H9 (cell line): ENCODE measurements at regions not wholly inside any gene's neighbourhood (a gene's known extent, or its start where the extent isn't known, plus 50 kb on each side); places are given as distances from the start of the nearest gene placed in this dataset.

ENCODE experiments used
- DNase-seq: peaks from one replicate; pipeline ENCODE4 v3.0.0-alpha.2; 2017
- H2AFZ ChIP-seq: one replicate; pipeline ENCODE4 v1.6.1; 2013; ENCODE audit warnings: mild to moderate bottlenecking, low read length, control low read depth, moderate library complexity
- H2AK5ac ChIP-seq: 2 replicates; pipeline ENCODE4 v1.6.1; 2013; ENCODE audit warnings: low read length, control low read depth, mixed read lengths; ENCODE audit not compliant: insufficient read length
- H2BK120ac ChIP-seq: one replicate; pipeline ENCODE4 v1.6.1; 2013; ENCODE audit warnings: low read depth, mild to moderate bottlenecking, low read length, control low read depth, inconsistent platforms; ENCODE audit not compliant: poor library complexity, severe bottlenecking
- H2BK12ac ChIP-seq: 2 replicates; pipeline ENCODE4 v1.6.1; 2013; ENCODE audit warnings: low read length, control low read depth, mixed read lengths, low read depth; ENCODE audit not compliant: insufficient read length
- H2BK15ac ChIP-seq: 2 replicates; pipeline ENCODE4 v1.6.1; 2013; ENCODE audit warnings: low read depth, low read length, control low read depth
- H2BK20ac ChIP-seq: one replicate; pipeline ENCODE4 v1.6.1; 2013; ENCODE audit warnings: low read depth, mild to moderate bottlenecking, low read length, control low read depth, inconsistent platforms; ENCODE audit not compliant: poor library complexity, severe bottlenecking
- H2BK5ac ChIP-seq: 2 replicates; pipeline ENCODE4 v1.6.1; 2013; ENCODE audit warnings: low read length, control low read depth, mixed read lengths; ENCODE audit not compliant: insufficient read length
- H3K14ac ChIP-seq: 2 replicates; pipeline ENCODE4 v1.6.1; 2013; ENCODE audit warnings: low read length, control low read depth; ENCODE audit not compliant: insufficient read depth
- H3K18ac ChIP-seq: 2 replicates; pipeline ENCODE4 v1.6.1; 2013; ENCODE audit warnings: low read depth, mild to moderate bottlenecking, mixed read lengths, low read length, control low read depth; ENCODE audit not compliant: insufficient read length
- H3K23ac ChIP-seq: 2 replicates; pipeline ENCODE4 v1.6.1; 2013; ENCODE audit warnings: low read length, control low read depth, mixed read lengths, low read depth; ENCODE audit not compliant: insufficient read length
- H3K23me2 ChIP-seq: 2 replicates; pipeline ENCODE4 v1.6.1; 2013; ENCODE audit warnings: low read depth, mild to moderate bottlenecking, mixed read lengths, low read length, control low read depth; ENCODE audit not compliant: insufficient read length, poor library complexity, severe bottlenecking
- H3K27ac ChIP-seq: 2 replicates; pipeline ENCODE4 v1.5.1; 2013; ENCODE audit warnings: low read length, control low read depth, mixed read lengths, low read depth; ENCODE audit not compliant: insufficient read length
- H3K27me3 ChIP-seq: 2 replicates; pipeline ENCODE4 v1.6.1; 2013; ENCODE audit warnings: low read length, control low read depth, inconsistent platforms; ENCODE audit not compliant: insufficient read depth
- H3K4ac ChIP-seq: 2 replicates; pipeline ENCODE4 v1.6.1; 2013; ENCODE audit warnings: low read depth, mild to moderate bottlenecking, control low read depth, inconsistent platforms, low read length, moderate library complexity
- H3K4me1 ChIP-seq: 2 replicates; pipeline ENCODE4 v1.6.1; 2013; ENCODE audit warnings: low read length, control low read depth, inconsistent platforms; ENCODE audit not compliant: insufficient read depth
- H3K4me2 ChIP-seq: 2 replicates; pipeline ENCODE4 v1.6.1; 2013; ENCODE audit warnings: low read length, control low read depth, mixed read lengths; ENCODE audit not compliant: insufficient read length, insufficient read depth
- H3K56ac ChIP-seq: 2 replicates; pipeline ENCODE4 v1.6.1; 2013; ENCODE audit warnings: low read depth, mild to moderate bottlenecking, mixed read lengths, low read length, control low read depth; ENCODE audit not compliant: insufficient read length
- H3K79me1 ChIP-seq: 2 replicates; pipeline ENCODE4 v1.6.1; 2013; ENCODE audit warnings: low read depth, mild to moderate bottlenecking, moderate library complexity, low read length, control low read depth, inconsistent platforms; ENCODE audit not compliant: insufficient read depth, poor library complexity, severe bottlenecking
- H3K79me2 ChIP-seq: 2 replicates; pipeline ENCODE4 v1.6.1; 2013; ENCODE audit warnings: low read length, control low read depth, inconsistent platforms; ENCODE audit not compliant: insufficient read depth
- H3K9ac ChIP-seq: 2 replicates; pipeline ENCODE4 v1.6.1; 2013; ENCODE audit warnings: low read length, control low read depth, mixed read lengths; ENCODE audit not compliant: insufficient read length; ENCODE audit errors: extremely low read depth
- H3K9me3 ChIP-seq: one replicate; pipeline ENCODE4 v1.6.1; 2013; ENCODE audit warnings: low read depth, low read length, inconsistent platforms; ENCODE audit not compliant: control insufficient read depth
- H3T11ph ChIP-seq: one replicate; pipeline ENCODE4 v1.6.1; 2013; ENCODE audit warnings: mild to moderate bottlenecking, low read length, control low read depth, inconsistent platforms
- H4K20me1 ChIP-seq: one replicate; pipeline ENCODE4 v1.6.1; 2013; ENCODE audit not compliant: control insufficient read depth, insufficient read length, insufficient read depth
- H4K5ac ChIP-seq: 2 replicates; pipeline ENCODE4 v1.6.1; 2013; ENCODE audit warnings: low read depth, mild to moderate bottlenecking, mixed read lengths, low read length, control low read depth; ENCODE audit not compliant: insufficient read length
- H4K8ac ChIP-seq: replicated peaks from 2 replicates; pipeline ENCODE4 v1.6.1; 2013; ENCODE audit warnings: low read length, control low read depth, mixed read lengths, low read depth; ENCODE audit not compliant: insufficient read length
- H4K91ac ChIP-seq: 2 replicates; pipeline ENCODE4 v1.6.1; 2013; ENCODE audit warnings: low read depth, mild to moderate bottlenecking, moderate library complexity, mixed read lengths, low read length, control low read depth; ENCODE audit not compliant: insufficient read length
- H3K27ac Mint-ChIP-seq, 3 experiments: 2 replicates in 2 of 3; 3 replicates in 1 of 3; pipeline ENCODE4 v1.8.0; 2020 to 2021; ENCODE audit warnings: mixed read lengths in 3 of 3, mild to moderate bottlenecking in 1 of 3, moderate library complexity in 1 of 3
- H3K27me3 Mint-ChIP-seq: 2 replicates; pipeline ENCODE4 v1.8.0; 2021; ENCODE audit warnings: low read depth, mild to moderate bottlenecking, moderate library complexity, mixed read lengths
- H3K36me3 Mint-ChIP-seq, 3 experiments: 2 replicates in 2 of 3; 3 replicates in 1 of 3; pipeline ENCODE4 v1.8.0; 2020 to 2021; ENCODE audit warnings: low read depth in 3 of 3, mixed read lengths in 3 of 3; ENCODE audit not compliant: insufficient read depth in 1 of 3
- H3K4me1 Mint-ChIP-seq, 2 experiments: 2 replicates each; pipeline ENCODE4 v1.8.0; 2020; ENCODE audit warnings: mixed read lengths in 2 of 2
- H3K4me3 Mint-ChIP-seq, 2 experiments: 2 replicates in 1 of 2; 3 replicates in 1 of 2; pipeline ENCODE4 v1.8.0; 2020 to 2021; ENCODE audit warnings: mild to moderate bottlenecking in 2 of 2, mixed read lengths in 2 of 2, moderate library complexity in 1 of 2
- H3K9me3 Mint-ChIP-seq, 2 experiments: 2 replicates in 1 of 2; 3 replicates in 1 of 2; pipeline ENCODE4 v1.8.0; 2020; ENCODE audit warnings: mild to moderate bottlenecking in 2 of 2, mixed read lengths in 2 of 2, moderate library complexity in 1 of 2
- WGBS: extraction: QIAGEN DNeasy Blood & Tissue Kit; methylation state at CpG from one replicate; pipeline ENCODE4 v1.1.7; 2013; ENCODE audit warnings: missing lambda C conversion rate, low lambda C conversion rate, mixed read lengths; ENCODE audit not compliant: insufficient read length; ENCODE audit errors: extremely low coverage; 5-methylcytosine and 5-hydroxymethylcytosine counted together
- TF ChIP-seq, protein P1 (sequence below): fragments of 200-600 bp; sonication (generic); conservative IDR thresholded peaks from 3 replicates; pipeline ENCODE4 v1.8.0; 2021; ENCODE audit warnings: antibody characterized with exemption, mild to moderate bottlenecking

DNA sequence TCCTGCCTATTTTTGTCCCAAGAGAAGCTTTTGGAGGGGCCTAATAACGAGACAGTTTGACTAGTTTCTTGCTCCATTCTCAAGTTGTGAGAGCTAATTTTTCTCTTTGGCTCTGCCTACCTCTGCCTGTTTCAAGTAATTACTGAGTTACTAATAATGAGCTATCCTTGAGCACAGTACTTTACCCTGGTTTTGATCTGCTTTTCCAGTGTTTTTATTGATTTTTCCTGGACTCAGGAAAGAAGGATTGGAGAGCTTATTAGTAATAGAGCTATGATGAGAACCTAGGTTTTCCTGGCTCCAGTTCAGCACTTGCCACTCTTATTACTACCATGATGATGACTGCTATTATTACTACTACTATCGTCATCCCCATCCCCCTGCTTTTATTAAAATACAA, 106.7 kb downstream of the HS3ST3B1 start:
- no peak for DNase-seq
- TF ChIP-seq, protein P1, sequence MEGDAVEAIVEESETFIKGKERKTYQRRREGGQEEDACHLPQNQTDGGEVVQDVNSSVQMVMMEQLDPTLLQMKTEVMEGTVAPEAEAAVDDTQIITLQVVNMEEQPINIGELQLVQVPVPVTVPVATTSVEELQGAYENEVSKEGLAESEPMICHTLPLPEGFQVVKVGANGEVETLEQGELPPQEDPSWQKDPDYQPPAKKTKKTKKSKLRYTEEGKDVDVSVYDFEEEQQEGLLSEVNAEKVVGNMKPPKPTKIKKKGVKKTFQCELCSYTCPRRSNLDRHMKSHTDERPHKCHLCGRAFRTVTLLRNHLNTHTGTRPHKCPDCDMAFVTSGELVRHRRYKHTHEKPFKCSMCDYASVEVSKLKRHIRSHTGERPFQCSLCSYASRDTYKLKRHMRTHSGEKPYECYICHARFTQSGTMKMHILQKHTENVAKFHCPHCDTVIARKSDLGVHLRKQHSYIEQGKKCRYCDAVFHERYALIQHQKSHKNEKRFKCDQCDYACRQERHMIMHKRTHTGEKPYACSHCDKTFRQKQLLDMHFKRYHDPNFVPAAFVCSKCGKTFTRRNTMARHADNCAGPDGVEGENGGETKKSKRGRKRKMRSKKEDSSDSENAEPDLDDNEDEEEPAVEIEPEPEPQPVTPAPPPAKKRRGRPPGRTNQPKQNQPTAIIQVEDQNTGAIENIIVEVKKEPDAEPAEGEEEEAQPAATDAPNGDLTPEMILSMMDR = no peak
- H3K4me1 ChIP-seq = no peaks in the 10 kb centered on the region
- H3K9ac ChIP-seq = no peak overlapping the region
- H4K8ac ChIP-seq = no peak overlapping the region
- no peak overlapping the region for H3K4ac ChIP-seq
- no peaks in the 10 kb centered on the region for H3K9me3 ChIP-seq
- H2AFZ ChIP-seq = no peak overlapping the region
- H2BK12ac ChIP-seq = no peak overlapping the region
- H3T11ph ChIP-seq = no peak overlapping the region
- H3K79me2 ChIP-seq = no peaks in the 10 kb centered on the region; the same call in 1 of the 2 replicates
- no peak overlapping the region for H3K56ac ChIP-seq
- no peak overlapping the region for H3K4me2 ChIP-seq
- Mint-ChIP-seq H3K36me3 (peaks cover 4 to 15% (median 11%) of the 10 kb centered on the region in 3 experiments; a peak in 6 of 7 replicates), H3K9me3 (peaks cover 10 to 15% of the 10 kb centered on the region in 2 experiments), H3K27me3 (no peaks in the 10 kb centered on the region), H3K4me1 (peaks cover 3 to 4% of the 10 kb centered on the region in 2 experiments; a peak in 2 of 4 replicates), H3K27ac (no peak overlapping the region), H3K4me3 (no peak overlapping the region)
- H4K5ac ChIP-seq = no peak overlapping the region
- H2BK5ac ChIP-seq = no peak overlapping the region
- no peak overlapping the region for H3K27ac ChIP-seq
- no peak overlapping the region for H3K14ac ChIP-seq
- no CpG with 5 or more reads among the region's 2 CpGs for WGBS
- H3K27me3 ChIP-seq = no peaks in the 10 kb centered on the region
- H2AK5ac ChIP-seq = no peak overlapping the region
- no peak overlapping the region for H4K91ac ChIP-seq
- H2BK20ac ChIP-seq = no peak overlapping the region
- H3K23me2 ChIP-seq = no peaks in the 10 kb centered on the region
- no peaks in the 10 kb centered on the region for H4K20me1 ChIP-seq
- H2BK15ac ChIP-seq = no peak overlapping the region
- H3K23ac ChIP-seq = no peak overlapping the region
- no peak overlapping the region for H3K18ac ChIP-seq
- no peaks in the 10 kb centered on the region for H3K79me1 ChIP-seq
- H2BK120ac ChIP-seq = no peak overlapping the region
